ENCODE measurements at regions not wholly inside any gene's neighbourhood (a gene's known extent, or its start where the extent isn't known, plus 50 kb on each side); places are given as distances from the start of the nearest gene placed in this dataset.

GRCh38 chr10:36636879-36637278, 488.5 kb upstream of the ANKRD30A start:
- TF ChIP-seq CTCF (conservative IDR thresholded peaks at IDR 0.05; ENCODE audit: low read depth, low read length) (no peak), EZH2 (IDR thresholded peaks at IDR 0.05; ENCODE audit: borderline replicate concordance, low read depth, low read length, poor library complexity, severe bottlenecking) (no peak)

Measured in A673 (cell line).